H1 (cell line): ENCODE measurements at regions not wholly inside any gene's neighbourhood (a gene's known extent, or its start where the extent isn't known, plus 50 kb on each side); places are given as distances from the start of the nearest gene placed in this dataset.

Source experiments
- CTCF ChIA-PET: fragments of 300-600 bp; sonication (Branson Sonifier 250); formaldehyde crosslinking; loops from one replicate; lab custom pipeline; 2021; ENCODE audit not compliant: partially characterized antibody; lab: Charles Lee
- POLR2A ChIA-PET: fragments of 300-600 bp; sonication (Branson Sonifier 250); formaldehyde crosslinking; loops from one replicate; lab custom pipeline; 2021; ENCODE audit warnings: inconsistent platforms; ENCODE audit not compliant: partially characterized antibody; lab: Charles Lee
- DNase-seq, 2 experiments: peaks; one replicate each; pipeline versions ENCODE4 v3.0.0 to v3.0.0-alpha.2; 2010 to 2022; ENCODE audit warnings: low spot score in 2 of 2, low read depth in 1 of 2, mixed read lengths in 1 of 2
- FAIRE-seq: peaks from 2 replicates; lab custom pipeline; 2011; peaks lifted over from hg19 to GRCh38; lab: Jason Lieb, UNC
- H2AFZ ChIP-seq: 2 replicates; pipeline ENCODE4 v1.8.1; 2012; ENCODE audit warnings: low read length, inconsistent platforms
- H2AK5ac ChIP-seq: 2 replicates; pipeline ENCODE4 v1.6.1; 2013; ENCODE audit warnings: low read depth, low read length
- H2BK120ac ChIP-seq: replicated peaks from 2 replicates; pipeline ENCODE3; 2013; ENCODE audit warnings: low read depth, low read length, inconsistent platforms
- H2BK12ac ChIP-seq: 2 replicates; pipeline ENCODE4 v1.6.1; 2013; ENCODE audit warnings: low read depth, low read length
- H2BK15ac ChIP-seq: 2 replicates; pipeline ENCODE4 v1.6.1; 2013; ENCODE audit warnings: low read length
- H2BK20ac ChIP-seq: 2 replicates; pipeline ENCODE4 v1.6.1; 2013; ENCODE audit warnings: low read length
- H2BK5ac ChIP-seq: 2 replicates; pipeline ENCODE4 v1.6.1; 2013; ENCODE audit warnings: low read depth, low read length
- H3K14ac ChIP-seq: 2 replicates; pipeline ENCODE4 v1.6.1; 2013; ENCODE audit warnings: inconsistent platforms; ENCODE audit not compliant: insufficient read length
- H3K18ac ChIP-seq: 2 replicates; pipeline ENCODE4 v1.6.1; 2013; ENCODE audit warnings: low read length; ENCODE audit errors: extremely low read depth
- H3K23ac ChIP-seq: 2 replicates; pipeline ENCODE4 v1.6.1; 2013; ENCODE audit warnings: inconsistent platforms; ENCODE audit not compliant: insufficient read length
- H3K23me2 ChIP-seq: 2 replicates; pipeline ENCODE4 v1.6.1; 2013; ENCODE audit warnings: low read depth, low read length
- H3K27ac ChIP-seq: 2 replicates; pipeline ENCODE4 v1.6.1; 2011; ENCODE audit warnings: low read depth, low read length, inconsistent platforms
- H3K27me3 ChIP-seq, 4 experiments: replicated peaks in 1 of 4; 1 replicate in 1 of 4; 2 replicates in 3 of 4; pipeline versions ENCODE4 v1.6.1 to v1.8.1; 2011 to 2013; ENCODE audit warnings: low read length in 3 of 4, mild to moderate bottlenecking in 3 of 4, inconsistent platforms in 2 of 4, mixed read lengths in 2 of 4, moderate library complexity in 1 of 4; ENCODE audit not compliant: control insufficient read depth in 3 of 4, insufficient read depth in 3 of 4; ENCODE audit errors: extremely low read depth in 1 of 4
- H3K36me3 ChIP-seq, 4 experiments: 2 replicates each; pipeline versions ENCODE4 v1.6.1 to v1.8.1; 2011 to 2013; ENCODE audit warnings: mild to moderate bottlenecking in 4 of 4, low read length in 3 of 4, moderate library complexity in 2 of 4, control low read depth in 1 of 4, inconsistent platforms in 1 of 4; ENCODE audit not compliant: insufficient read depth in 4 of 4, control insufficient read depth in 2 of 4
- H3K4ac ChIP-seq: replicated peaks from 2 replicates; pipeline ENCODE3; 2013; ENCODE audit warnings: low read length, low read depth, mixed read lengths, inconsistent platforms; ENCODE audit not compliant: insufficient read length
- H3K4me1 ChIP-seq, 4 experiments: replicated peaks in 1 of 4; 1 replicate in 1 of 4; 2 replicates in 3 of 4; pipeline versions ENCODE4 v1.6.1 to v1.8.1; 2011 to 2013; ENCODE audit warnings: low read length in 3 of 4, inconsistent platforms in 2 of 4, mixed read lengths in 1 of 4; ENCODE audit not compliant: insufficient read depth in 4 of 4, control insufficient read depth in 3 of 4
- H3K4me2 ChIP-seq, 2 experiments: 2 replicates each; pipeline versions ENCODE4 v1.6.1 to v1.8.1; 2011 to 2013; ENCODE audit warnings: low read depth in 2 of 2, low read length in 2 of 2, control low read depth in 1 of 2, inconsistent platforms in 1 of 2, mild to moderate bottlenecking in 1 of 2; ENCODE audit not compliant: insufficient read depth in 1 of 2
- H3K4me3 ChIP-seq, 4 experiments: fragments of 200-600, 300-600 bp in 1 of 4; sonication (generic), shearing (Covaris generic), sonication (Bioruptor Twin) in 1 of 4; 2 replicates each; pipeline versions ENCODE4 v1.5.1 to v1.8.1; 2011 to 2016; ENCODE audit warnings: low read length in 4 of 4, low read depth in 3 of 4, control low read depth in 2 of 4, inconsistent platforms in 2 of 4, mild to moderate bottlenecking in 2 of 4, mixed read lengths in 1 of 4, moderate library complexity in 1 of 4; ENCODE audit not compliant: insufficient read depth in 2 of 4; ENCODE audit errors: extremely low read depth in 1 of 4
- H3K56ac ChIP-seq: replicated peaks from 2 replicates; pipeline ENCODE3; 2013; ENCODE audit warnings: low read depth, mild to moderate bottlenecking, mixed read lengths, low read length, inconsistent platforms; ENCODE audit not compliant: insufficient read length
- H3K79me1 ChIP-seq: 2 replicates; pipeline ENCODE4 v1.6.1; 2013; ENCODE audit warnings: low read depth, low read length, control low read depth
- H3K79me2 ChIP-seq, 2 experiments: 2 replicates each; pipeline versions ENCODE4 v1.6.1 to v1.8.1; 2012 to 2013; ENCODE audit warnings: low read length in 2 of 2, mild to moderate bottlenecking in 2 of 2, inconsistent platforms in 1 of 2; ENCODE audit not compliant: insufficient read depth in 2 of 2, control insufficient read depth in 1 of 2
- H3K9ac ChIP-seq, 4 experiments: replicated peaks in 1 of 4; 1 replicate in 1 of 4; 2 replicates in 3 of 4; pipeline versions ENCODE4 v1.6.1 to v1.8.1; 2011 to 2013; ENCODE audit warnings: low read depth in 3 of 4, low read length in 3 of 4, control low read depth in 2 of 4, mild to moderate bottlenecking in 2 of 4, moderate library complexity in 2 of 4, inconsistent platforms in 1 of 4; ENCODE audit errors: extremely low read depth in 1 of 4
- H3K9me3 ChIP-seq, 2 experiments: 2 replicates each; pipeline versions ENCODE4 v1.6.1 to v1.8.1; 2012 to 2013; ENCODE audit warnings: mild to moderate bottlenecking in 2 of 2, moderate library complexity in 2 of 2, control low read depth in 1 of 2, inconsistent platforms in 1 of 2, low read depth in 1 of 2, low read length in 1 of 2, mixed read lengths in 1 of 2; ENCODE audit not compliant: insufficient read depth in 2 of 2
- H4K20me1 ChIP-seq, 2 experiments: replicated peaks in 1 of 2; 2 replicates each; pipeline versions ENCODE3 to v1.8.1; 2011 to 2013; ENCODE audit warnings: inconsistent platforms in 2 of 2, low read length in 2 of 2, mild to moderate bottlenecking in 1 of 2; ENCODE audit not compliant: insufficient read depth in 2 of 2, control insufficient read depth in 1 of 2
- H4K5ac ChIP-seq: 2 replicates; pipeline ENCODE4 v1.6.1; 2013; ENCODE audit warnings: low read length, low read depth, mixed read lengths, inconsistent platforms; ENCODE audit not compliant: insufficient read length
- H4K8ac ChIP-seq: 2 replicates; pipeline ENCODE4 v1.8.0; 2013; ENCODE audit warnings: mild to moderate bottlenecking, moderate library complexity, low read length, inconsistent platforms; ENCODE audit not compliant: insufficient read depth; ENCODE audit errors: extremely low read depth
- H4K91ac ChIP-seq: replicated peaks from 2 replicates; pipeline ENCODE3; 2013; ENCODE audit warnings: low read length, mixed read lengths, inconsistent platforms; ENCODE audit not compliant: insufficient read length
- BCL11A ChIP-seq, 2 experiments: IDR thresholded peaks; one replicate each; pipeline ENCODE4 v1.6.1; 2011; ENCODE audit warnings: low read depth in 2 of 2, low read length in 2 of 2, mild to moderate bottlenecking in 2 of 2
- CTCF ChIP-seq, 3 experiments: IDR thresholded peaks; 1 replicate in 2 of 3; 2 replicates in 1 of 3; pipeline versions ENCODE4 v1.5.1 to v1.6.1; 2011; ENCODE audit warnings: low read length in 3 of 3, mild to moderate bottlenecking in 3 of 3, inconsistent platforms in 2 of 3, low read depth in 1 of 3, moderate library complexity in 1 of 3; ENCODE audit not compliant: insufficient read depth in 1 of 3; ENCODE audit errors: control extremely low read depth in 1 of 3
- RAD21 ChIP-seq, 2 experiments: IDR thresholded peaks in 1 of 2; conservative IDR thresholded peaks in 1 of 2; 2 replicates each; pipeline ENCODE4 v1.6.1; 2011; ENCODE audit warnings: low read depth in 2 of 2, low read length in 2 of 2, improper control_type of control experiment in 1 of 2, inconsistent platforms in 1 of 2, mild to moderate bottlenecking in 1 of 2, moderate library complexity in 1 of 2
- SIN3A ChIP-seq, 2 experiments: IDR thresholded peaks in 1 of 2; conservative IDR thresholded peaks in 1 of 2; 2 replicates each; pipeline ENCODE4 v1.6.1; 2011 to 2012; ENCODE audit warnings: low read length in 2 of 2, improper control_type of control experiment in 1 of 2, low read depth in 1 of 2, mild to moderate bottlenecking in 1 of 2
- WGBS, 2 experiments: shearing (Covaris generic) in 1 of 2; methylation state at CpG; one replicate each; pipeline versions ENCODE4 v1.1.6 to v1.1.7; 2013 to 2015; ENCODE audit warnings: low lambda C conversion rate in 2 of 2, mixed read lengths in 2 of 2, inconsistent platforms in 1 of 2, low coverage in 1 of 2, missing lambda C conversion rate in 1 of 2; ENCODE audit not compliant: insufficient replicate concordance in 2 of 2, insufficient coverage in 1 of 2, insufficient read length in 1 of 2; ENCODE audit errors: extremely low coverage in 1 of 2, missing lambda C conversion rate in 1 of 2; 5-methylcytosine and 5-hydroxymethylcytosine counted together

GRCh38 chr3:135736740-135737139 is 228.8 kb upstream of the PPP2R3A start:
- Histone ChIP-seq H3K79me1 (no peaks in the 10 kb centered on the region), H2BK5ac (no peak overlapping the region), H3K27ac (no peak overlapping the region), H3K23me2 (no peaks in the 10 kb centered on the region), H3K9me3 (no peaks in the 10 kb centered on the region), H3K56ac (no peak overlapping the region), H2BK12ac (no peak overlapping the region), H4K5ac (no peak overlapping the region), H2BK120ac (no peak overlapping the region), H3K9ac (no peak overlapping the region), H4K91ac (no peak overlapping the region), H3K79me2 (no peaks in the 10 kb centered on the region)
- FAIRE-seq, result peak; percentile 91
- DNase-seq, result peak; percentile 39 to 75
- 42% methylated on average over 6 of the region's 6 CpGs; no CpG with 5 or more reads in 1 of the 2 experiments for WGBS, 2 experiments
- TF ChIP-seq BCL11A (IDR thresholded peaks at IDR 0.05; ENCODE audit: low read depth in 2 of 2, low read length in 2 of 2) (no peak), CTCF (IDR thresholded peaks at IDR 0.05; ENCODE audit: control extremely low read depth in 1 of 3, insufficient read depth in 1 of 3, low read depth in 1 of 3, low read length in 3 of 3) (peak; percentile 19 to 80 (median 76)), RAD21 (IDR thresholded peaks at IDR 0.05 in 1 of 2, conservative IDR thresholded peaks at IDR 0.05 in 1 of 2; ENCODE audit: low read depth in 2 of 2, low read length in 2 of 2) (peak; percentile 90 to 94), SIN3A (conservative IDR thresholded peaks at IDR 0.05 in 1 of 2, IDR thresholded peaks at IDR 0.05 in 1 of 2; ENCODE audit: low read depth in 1 of 2, low read length in 2 of 2) (no peak)
- TF ChIP-seq, all 59 proteins: peak for 2
- Histone ChIP-seq H4K20me1 (no peaks in the 10 kb centered on the region), H4K8ac (no peak overlapping the region), H3K18ac (no peak overlapping the region), H3K4ac (no peak overlapping the region), H3K23ac (no peak overlapping the region), H3K14ac (no peak overlapping the region), H3K4me1 (peaks cover 0 to 4% (median 1%) of the 10 kb centered on the region in 4 experiments; a peak in 2 of 7 replicates), H3K36me3 (no peaks in the 10 kb centered on the region), H2AFZ (no peak overlapping the region), H2BK20ac (no peak overlapping the region), H2AK5ac (no peak overlapping the region), H3K4me3 (no peak overlapping the region), H2BK15ac (no peak overlapping the region), H3K27me3 (no peaks in the 10 kb centered on the region), H3K4me2 (no peak overlapping the region)
- POLR2A ChIA-PET, result no interaction called here
- CTCF ChIA-PET, result interaction anchor here (0.7 to 3.1 kb wide), 40 partner anchors 8 to 1204 kb away, joined by 3 to 40 read pairs (median 4); no protein-coding TSS in a partner anchor
